Keratinocyte (primary cell): ENCODE measurements at regions not wholly inside any gene's neighbourhood (a gene's known extent, or its start where the extent isn't known, plus 50 kb on each side); places are given as distances from the start of the nearest gene placed in this dataset.
"Not testable (repeated sequence)": the region's sequence is repeated elsewhere in the genome, so short reads cannot be mapped to it uniquely, and the experiment has no call there.

Experiments
- DNase-seq: peaks from one replicate; pipeline ENCODE4 v3.0.0-alpha.2; 2011; ENCODE audit warnings: low read depth, missing footprints, low spot score
- FAIRE-seq: peaks from 2 replicates; lab custom pipeline; 2011; peaks lifted over from hg19 to GRCh38; lab: Jason Lieb, UNC
- H2AFZ ChIP-seq: 2 replicates; pipeline ENCODE4 v1.6.0; 2012; ENCODE audit warnings: low read length, control low read depth, inconsistent platforms; ENCODE audit not compliant: control insufficient read depth
- H3K27ac ChIP-seq: 2 replicates; pipeline ENCODE4 v1.5.1; 2011; ENCODE audit warnings: low read length; ENCODE audit not compliant: control insufficient read depth, insufficient read depth
- H3K27me3 ChIP-seq: 3 replicates; pipeline ENCODE4 v1.6.0; 2011; ENCODE audit warnings: low read length; ENCODE audit not compliant: control insufficient read depth, insufficient read depth; ENCODE audit errors: extremely low read depth
- H3K36me3 ChIP-seq, 2 experiments: 2 replicates in 1 of 2; 3 replicates in 1 of 2; pipeline ENCODE4 v1.5.1; 2011; ENCODE audit warnings: low read length in 2 of 2, mild to moderate bottlenecking in 1 of 2; ENCODE audit not compliant: control insufficient read depth in 2 of 2, insufficient read depth in 2 of 2; ENCODE audit errors: extremely low read depth in 1 of 2
- H3K4me1 ChIP-seq: 3 replicates; pipeline ENCODE4 v1.5.1; 2011; ENCODE audit warnings: low read length; ENCODE audit not compliant: control insufficient read depth, insufficient read depth; ENCODE audit errors: extremely low read depth
- H3K4me2 ChIP-seq: 3 replicates; pipeline ENCODE4 v1.6.0; 2011; ENCODE audit warnings: low read depth, low read length; ENCODE audit not compliant: control insufficient read depth, insufficient read depth; ENCODE audit errors: extremely low read depth
- H3K4me3 ChIP-seq, 3 experiments: fragments of 200-600 bp in 1 of 3; sonication (generic) in 1 of 3; 2 replicates in 2 of 3; 3 replicates in 1 of 3; pipeline ENCODE4 v1.5.1; 2011 to 2016; ENCODE audit warnings: low read length in 3 of 3, mild to moderate bottlenecking in 3 of 3, control low read depth in 2 of 3, inconsistent platforms in 1 of 3, low read depth in 1 of 3, mixed read lengths in 1 of 3, mixed run types in 1 of 3, moderate library complexity in 1 of 3; ENCODE audit not compliant: control insufficient read depth in 2 of 3, insufficient read depth in 2 of 3; ENCODE audit errors: extremely low read depth in 1 of 3
- H3K79me2 ChIP-seq: 2 replicates; pipeline ENCODE4 v1.6.0; 2012; ENCODE audit warnings: low read length; ENCODE audit not compliant: control insufficient read depth, insufficient read depth
- H3K9ac ChIP-seq: 3 replicates; pipeline ENCODE4 v1.6.0; 2011; ENCODE audit warnings: low read length; ENCODE audit not compliant: control insufficient read depth, insufficient read depth; ENCODE audit errors: extremely low read depth
- H3K9me1 ChIP-seq: 3 replicates; pipeline ENCODE4 v1.6.0; 2011; ENCODE audit warnings: low read length; ENCODE audit not compliant: control insufficient read depth, insufficient read depth; ENCODE audit errors: extremely low read depth
- H3K9me3 ChIP-seq: 2 replicates; pipeline ENCODE4 v1.5.1; 2012; ENCODE audit warnings: low read depth, low read length; ENCODE audit not compliant: control insufficient read depth
- H4K20me1 ChIP-seq: 3 replicates; pipeline ENCODE4 v1.6.0; 2011; ENCODE audit warnings: low read length; ENCODE audit not compliant: control insufficient read depth, insufficient read depth; ENCODE audit errors: extremely low read depth
- EZH2 ChIP-seq: IDR thresholded peaks from one replicate; pipeline ENCODE4 v1.6.1; 2012; ENCODE audit warnings: inconsistent platforms, mild to moderate bottlenecking, low read length, moderate library complexity
- dilution Hi-C: fragments of 300-500 bp; cut with MboI; formaldehyde crosslinking; loops from one replicate; pipeline ENCODE4 v1.7.0; 2020; ENCODE audit warnings: low sequenced_read_pairs; ENCODE audit not compliant: extremely low pct_ligation_motif_present
- TF ChIP-seq, protein P1 (sequence below), 3 experiments: IDR thresholded peaks in 1 of 3; conservative IDR thresholded peaks in 1 of 3; optimal IDR thresholded peaks in 1 of 3; 2 replicates in 2 of 3; 3 replicates in 1 of 3; pipeline versions ENCODE3 to v1.5.1; 2011; ENCODE audit warnings: low read length in 3 of 3, mild to moderate bottlenecking in 3 of 3, moderate library complexity in 2 of 3, control low read depth in 1 of 3, inconsistent platforms in 1 of 3; ENCODE audit not compliant: insufficient read depth in 2 of 3; ENCODE audit errors: extremely low read depth in 1 of 3

DNA sequence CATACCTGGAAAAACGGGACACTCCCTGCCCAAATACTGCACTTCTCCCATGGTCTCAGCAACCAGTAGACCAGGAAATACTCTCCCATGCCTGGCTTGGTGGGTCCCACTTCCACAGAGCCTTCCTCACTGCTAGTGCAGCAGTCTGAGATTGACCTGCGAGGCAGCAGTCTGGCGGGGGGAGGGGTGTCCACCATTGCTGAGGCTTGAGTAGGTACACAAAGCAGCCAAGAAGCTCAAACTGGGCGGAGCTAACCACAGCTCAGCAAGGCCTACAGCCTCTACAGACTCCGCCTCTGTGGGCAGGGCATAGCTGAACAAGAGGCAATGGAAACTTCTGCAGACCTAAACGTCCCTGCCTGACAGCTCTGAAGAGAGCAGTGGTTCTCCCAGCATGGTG lies 191.5 kb upstream of the FTMT start:
- no peak overlapping the region for H3K4me2 ChIP-seq
- H3K4me3 ChIP-seq: no peak overlapping the region
- no peaks in the 10 kb centered on the region for H3K4me1 ChIP-seq
- no peaks in the 10 kb centered on the region for H3K79me2 ChIP-seq
- H4K20me1 ChIP-seq: no peaks in the 10 kb centered on the region
- FAIRE-seq (no peak), DNase-seq (no peak)
- no peaks in the 10 kb centered on the region for H3K9me3 ChIP-seq
- no peaks in the 10 kb centered on the region for H3K27me3 ChIP-seq
- H2AFZ ChIP-seq: no peak overlapping the region
- H3K27ac ChIP-seq: no peak overlapping the region
- TF ChIP-seq, protein P1, sequence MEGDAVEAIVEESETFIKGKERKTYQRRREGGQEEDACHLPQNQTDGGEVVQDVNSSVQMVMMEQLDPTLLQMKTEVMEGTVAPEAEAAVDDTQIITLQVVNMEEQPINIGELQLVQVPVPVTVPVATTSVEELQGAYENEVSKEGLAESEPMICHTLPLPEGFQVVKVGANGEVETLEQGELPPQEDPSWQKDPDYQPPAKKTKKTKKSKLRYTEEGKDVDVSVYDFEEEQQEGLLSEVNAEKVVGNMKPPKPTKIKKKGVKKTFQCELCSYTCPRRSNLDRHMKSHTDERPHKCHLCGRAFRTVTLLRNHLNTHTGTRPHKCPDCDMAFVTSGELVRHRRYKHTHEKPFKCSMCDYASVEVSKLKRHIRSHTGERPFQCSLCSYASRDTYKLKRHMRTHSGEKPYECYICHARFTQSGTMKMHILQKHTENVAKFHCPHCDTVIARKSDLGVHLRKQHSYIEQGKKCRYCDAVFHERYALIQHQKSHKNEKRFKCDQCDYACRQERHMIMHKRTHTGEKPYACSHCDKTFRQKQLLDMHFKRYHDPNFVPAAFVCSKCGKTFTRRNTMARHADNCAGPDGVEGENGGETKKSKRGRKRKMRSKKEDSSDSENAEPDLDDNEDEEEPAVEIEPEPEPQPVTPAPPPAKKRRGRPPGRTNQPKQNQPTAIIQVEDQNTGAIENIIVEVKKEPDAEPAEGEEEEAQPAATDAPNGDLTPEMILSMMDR (optimal IDR thresholded peaks at IDR 0.05 in 1 of 3, IDR thresholded peaks at IDR 0.05 in 1 of 3, conservative IDR thresholded peaks at IDR 0.05 in 1 of 3; ENCODE audit: extremely low read depth in 1 of 3, insufficient read depth in 2 of 3, low read length in 3 of 3): no peak
- TF ChIP-seq EZH2: no peak
- no peaks in the 10 kb centered on the region for H3K36me3 ChIP-seq
- H3K9me1 ChIP-seq: no peaks in the 10 kb centered on the region
- dilution Hi-C loops: no loop called here
- no peak overlapping the region for H3K9ac ChIP-seq

DNA sequence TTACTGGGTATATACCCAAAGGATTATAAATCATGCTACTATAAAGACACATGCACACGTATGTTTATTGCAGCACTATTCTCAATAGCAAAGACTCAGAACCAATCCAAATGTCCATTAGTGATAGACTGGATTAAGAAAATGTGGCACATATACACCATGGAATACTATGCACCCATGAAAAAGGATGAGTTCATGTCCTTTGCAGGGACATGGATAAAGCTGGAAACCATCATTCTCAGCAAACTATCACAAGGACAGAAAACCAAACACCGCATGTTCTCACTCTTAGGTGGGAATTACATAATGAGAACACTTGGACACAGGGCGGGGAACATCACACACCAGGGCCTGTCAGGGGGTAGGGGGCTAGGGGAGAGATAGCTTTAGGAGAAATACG lies 186.1 kb upstream of the FTMT start:
- H2AFZ ChIP-seq, H3K79me2 ChIP-seq, dilution Hi-C loops, H3K9me3 ChIP-seq, H3K4me3 ChIP-seq, FAIRE-seq, H3K9ac ChIP-seq, H4K20me1 ChIP-seq, H3K4me2 ChIP-seq, H3K4me1 ChIP-seq, DNase-seq, H3K9me1 ChIP-seq, H3K27me3 ChIP-seq, H3K27ac ChIP-seq, H3K36me3 ChIP-seq: not testable (repeated sequence)

DNA sequence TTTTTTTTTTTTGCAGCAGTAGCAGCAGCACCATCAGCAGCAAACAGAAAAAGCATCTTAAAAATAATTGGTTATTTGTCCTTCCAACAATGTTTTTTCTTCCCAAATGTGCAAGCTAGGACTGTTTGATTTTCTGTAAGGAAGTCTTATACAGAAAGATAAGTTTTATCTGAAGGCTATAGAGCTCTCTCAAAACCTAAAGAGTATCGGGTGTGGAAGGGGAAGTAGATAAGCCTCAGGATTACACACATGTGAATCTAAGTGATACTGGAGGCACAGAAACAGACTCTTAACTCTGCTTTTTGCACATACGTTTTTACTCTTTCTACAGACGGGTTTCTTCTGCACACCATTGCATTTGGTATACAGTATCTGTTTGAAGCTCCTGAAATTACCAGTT lies 184.4 kb upstream of the FTMT start:
- dilution Hi-C loops: no loop called here
- FAIRE-seq: no peak
- H3K27ac ChIP-seq: no peak overlapping the region

More for the DNA sequence above, 184.4 kb upstream of the FTMT start:
- Histone ChIP-seq H3K9me1 (no peaks in the 10 kb centered on the region), H3K4me2 (no peak overlapping the region), H3K4me3 (no peak overlapping the region), H3K36me3 (no peaks in the 10 kb centered on the region), H3K27me3 (no peaks in the 10 kb centered on the region), H3K9ac (no peak overlapping the region), H3K4me1 (no peaks in the 10 kb centered on the region), H3K9me3 (no peaks in the 10 kb centered on the region), H3K79me2 (no peaks in the 10 kb centered on the region), H4K20me1 (no peaks in the 10 kb centered on the region), H2AFZ (no peak overlapping the region)
- no peak for DNase-seq
- TF ChIP-seq, protein P1 (optimal IDR thresholded peaks at IDR 0.05 in 1 of 3, IDR thresholded peaks at IDR 0.05 in 1 of 3, conservative IDR thresholded peaks at IDR 0.05 in 1 of 3; ENCODE audit: extremely low read depth in 1 of 3, insufficient read depth in 2 of 3, low read length in 3 of 3): no peak
- no peak for TF ChIP-seq EZH2
